ENCODE measurements at regions not wholly inside any gene's neighbourhood (a gene's known extent, or its start where the extent isn't known, plus 50 kb on each side); places are given as distances from the start of the nearest gene placed in this dataset.

DNA sequence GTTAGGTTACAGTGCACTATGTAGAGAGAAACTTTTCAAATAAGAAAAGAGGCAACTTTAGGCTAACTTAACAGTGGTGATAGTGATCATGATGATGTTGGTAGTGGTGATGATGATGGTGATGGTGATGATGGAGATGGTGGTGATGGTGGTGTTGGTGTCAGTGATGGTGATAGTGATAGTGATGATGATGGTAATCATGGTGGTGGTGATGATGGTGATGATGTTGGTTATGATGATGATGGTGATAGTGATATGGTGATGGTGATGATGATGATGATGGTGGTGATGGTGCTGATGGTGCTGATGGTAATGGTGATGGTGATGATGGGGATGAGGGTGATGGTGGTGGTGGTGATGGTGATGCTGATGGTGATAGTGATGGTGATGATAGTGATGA lies 107.4 kb downstream of the DLL1 start:
- H3K27ac ChIP-seq (ENCODE audit: low read depth, low read length), result no peak overlapping the region
- H3K9me2 ChIP-seq (replicated peaks; ENCODE audit: control insufficient read depth, low read length), result no peaks in the 10 kb centered on the region
- peaks cover 47% of the 10 kb centered on the region; the same call in 1 of the 2 replicates for H3K9me3 ChIP-seq (ENCODE audit: control insufficient read depth, insufficient read depth, low read length)
- no peak overlapping the region for H3K4me2 ChIP-seq (ENCODE audit: low read length)
- H3K4me3 ChIP-seq (ENCODE audit: low read length), result no peak overlapping the region
- no peaks in the 10 kb centered on the region for H3K4me1 ChIP-seq (ENCODE audit: control insufficient read depth, low read length)
- H3K79me2 ChIP-seq (ENCODE audit: control insufficient read depth, low read length), result no peaks in the 10 kb centered on the region
- no peaks in the 10 kb centered on the region for H3K27me3 ChIP-seq (ENCODE audit: control insufficient read depth, low read length)
- TF ChIP-seq CTCF (IDR thresholded peaks at IDR 0.05; ENCODE audit: low read depth, low read length, poor library complexity, severe bottlenecking) (no peak), EZH2phosphoT487 (IDR thresholded peaks at IDR 0.05; ENCODE audit: borderline replicate concordance, low read length) (no peak)
- H4K20me1 ChIP-seq (ENCODE audit: control insufficient read depth, insufficient read depth, low read depth, low read length), result no peaks in the 10 kb centered on the region
- H3F3A ChIP-seq (ENCODE audit: control insufficient read depth, insufficient read depth), result no peaks in the 10 kb centered on the region
- H3K36me3 ChIP-seq (ENCODE audit: control insufficient read depth, low read length), result no peaks in the 10 kb centered on the region

- Histone ChIP-seq H3K36me3 (ENCODE audit: control insufficient read depth, low read length) (no peaks in the 10 kb centered on the region), H3K4me1 (ENCODE audit: control insufficient read depth, low read length) (no peaks in the 10 kb centered on the region), H3K79me2 (ENCODE audit: control insufficient read depth, low read length) (no peaks in the 10 kb centered on the region), H3K27ac (ENCODE audit: low read depth, low read length) (no peak overlapping the region), H3K4me2 (ENCODE audit: low read length) (no peak overlapping the region), H3K9me3 (ENCODE audit: control insufficient read depth, insufficient read depth, low read length) (peaks cover 44% of the 10 kb centered on the region; the same call in 1 of the 2 replicates), H3F3A (ENCODE audit: control insufficient read depth, insufficient read depth) (no peaks in the 10 kb centered on the region), H3K9me2 (replicated peaks; ENCODE audit: control insufficient read depth, low read length) (no peaks in the 10 kb centered on the region), H4K20me1 (ENCODE audit: control insufficient read depth, insufficient read depth, low read depth, low read length) (no peaks in the 10 kb centered on the region), H3K4me3 (ENCODE audit: low read length) (no peak overlapping the region), H3K27me3 (ENCODE audit: control insufficient read depth, low read length) (no peaks in the 10 kb centered on the region)
- TF ChIP-seq EZH2phosphoT487 (IDR thresholded peaks at IDR 0.05; ENCODE audit: borderline replicate concordance, low read length), result no peak
- TF ChIP-seq CTCF (IDR thresholded peaks at IDR 0.05; ENCODE audit: low read depth, low read length, poor library complexity, severe bottlenecking), result no peak
These were observed 108.1 kb downstream of the DLL1 start for GRCh38 chr6:170182781-170183120.

DNA sequence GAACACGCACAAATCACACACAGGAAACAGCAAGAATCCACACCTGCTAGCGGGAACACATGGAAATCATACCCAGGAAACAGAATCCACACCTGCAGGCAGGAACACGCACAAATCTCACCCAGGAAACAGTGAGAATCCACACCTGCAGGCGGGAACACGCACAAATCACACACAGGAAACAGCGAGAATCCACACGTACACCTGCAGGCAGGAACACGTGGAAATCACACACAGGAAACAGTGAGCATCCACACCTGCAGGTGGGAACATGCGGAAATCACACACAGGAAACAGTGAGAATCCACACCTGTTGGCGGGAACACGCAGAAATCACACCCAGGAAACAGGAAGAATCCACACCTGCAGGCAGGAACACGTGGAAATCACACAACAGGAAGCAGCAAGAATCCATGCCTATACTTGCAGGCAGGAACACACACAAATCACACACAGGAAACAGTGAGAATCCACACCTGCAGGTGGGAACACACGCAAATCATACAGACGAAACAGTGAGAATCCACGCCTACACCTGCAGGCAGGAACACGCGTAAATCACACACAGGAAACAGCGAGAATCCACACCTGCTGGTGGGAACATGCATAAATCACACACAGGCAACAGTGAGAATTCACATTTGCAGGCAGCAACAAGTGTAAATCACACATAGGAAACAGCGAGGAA lies 108.6 kb downstream of the DLL1 start:
- TF ChIP-seq CTCF (IDR thresholded peaks at IDR 0.05; ENCODE audit: low read depth, low read length, poor library complexity, severe bottlenecking) (no peak), EZH2phosphoT487 (IDR thresholded peaks at IDR 0.05; ENCODE audit: borderline replicate concordance, low read length) (no peak)
- Histone ChIP-seq H3K9me2 (replicated peaks; ENCODE audit: control insufficient read depth, low read length) (no peaks in the 10 kb centered on the region), H3K79me2 (ENCODE audit: control insufficient read depth, low read length) (no peaks in the 10 kb centered on the region), H3F3A (ENCODE audit: control insufficient read depth, insufficient read depth) (no peaks in the 10 kb centered on the region), H4K20me1 (ENCODE audit: control insufficient read depth, insufficient read depth, low read depth, low read length) (no peaks in the 10 kb centered on the region), H3K36me3 (ENCODE audit: control insufficient read depth, low read length) (no peaks in the 10 kb centered on the region), H3K4me2 (ENCODE audit: low read length) (no peak overlapping the region), H3K4me1 (ENCODE audit: control insufficient read depth, low read length) (no peaks in the 10 kb centered on the region), H3K27ac (ENCODE audit: low read depth, low read length) (no peak overlapping the region), H3K27me3 (ENCODE audit: control insufficient read depth, low read length) (no peaks in the 10 kb centered on the region), H3K9me3 (ENCODE audit: control insufficient read depth, insufficient read depth, low read length) (peaks cover 39% of the 10 kb centered on the region; the same call in 1 of the 2 replicates), H3K4me3 (ENCODE audit: low read length) (no peak overlapping the region)
